ENCODE measurements at regions not wholly inside any gene's neighbourhood (a gene's known extent, or its start where the extent isn't known, plus 50 kb on each side); places are given as distances from the start of the nearest gene placed in this dataset.
"Not testable (repeated sequence)": the region's sequence is repeated elsewhere in the genome, so short reads cannot be mapped to it uniquely, and the experiment has no call there.

- DNase-seq (ENCODE audit: low read depth in 4 of 4, low spot score in 1 of 4), result not testable (repeated sequence)
These were observed 141.1 kb upstream of the ZNF469 start for GRCh38 chr16:88241404-88242311.

GRCh38 chr16:88242312-88243295, 140.2 kb upstream of the ZNF469 start:
- DNase-seq (ENCODE audit: low read depth in 4 of 4, low spot score in 1 of 4), result not testable (repeated sequence)

GRCh38 chr16:88243921-88244320, 138.8 kb upstream of the ZNF469 start:
- not testable (repeated sequence) for DNase-seq (ENCODE audit: low read depth in 4 of 4, low spot score in 1 of 4)

- not testable (repeated sequence) for DNase-seq (ENCODE audit: low read depth in 4 of 4, low spot score in 1 of 4)
These were observed 137.3 kb upstream of the ZNF469 start for GRCh38 chr16:88245241-88246081.

- not testable (repeated sequence) for DNase-seq (ENCODE audit: low read depth in 4 of 4, low spot score in 1 of 4)
These were observed 135.7 kb upstream of the ZNF469 start for GRCh38 chr16:88246955-88247582.

DNA sequence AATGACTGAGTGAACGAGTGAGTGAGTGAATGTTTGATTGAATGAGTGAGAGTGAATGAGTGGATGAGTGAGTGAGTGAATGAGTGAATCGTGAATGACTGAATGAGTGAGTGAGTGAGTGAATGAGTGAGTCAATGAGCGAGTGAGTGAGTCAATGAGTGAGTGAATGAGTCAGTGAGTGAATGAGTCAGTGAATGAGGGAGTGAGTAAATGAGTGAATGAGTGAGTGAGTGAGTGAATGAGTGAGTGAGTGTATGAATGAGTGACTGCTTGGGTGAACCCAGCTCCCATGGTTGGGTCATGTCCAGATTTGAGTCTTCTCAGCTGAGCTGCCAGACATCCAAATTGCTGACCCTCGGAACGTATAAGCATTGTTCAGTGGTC, 135.2 kb upstream of the ZNF469 start:
- DNase-seq (ENCODE audit: low read depth in 4 of 4, low spot score in 1 of 4), result not testable (repeated sequence)

DNA sequence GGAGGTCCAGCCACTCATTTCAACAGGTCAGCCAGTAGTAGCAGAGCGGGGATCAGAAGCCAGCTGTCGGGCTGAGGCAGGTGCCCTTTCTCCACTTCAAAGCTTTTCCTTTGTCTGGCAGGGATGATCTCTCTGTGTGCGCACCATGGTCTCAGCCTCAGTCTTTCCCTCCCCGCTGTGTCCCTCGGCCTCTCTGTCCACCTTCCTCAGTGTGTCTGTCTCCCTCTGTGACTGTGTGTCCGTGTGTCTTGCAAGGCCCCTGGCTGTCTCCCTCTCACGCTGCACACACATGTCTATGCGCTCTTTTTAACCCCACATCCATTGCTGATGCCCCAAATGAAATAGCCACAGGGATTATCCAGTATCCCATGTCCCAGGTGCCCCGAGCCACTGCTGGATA, 134.0 kb upstream of the ZNF469 start:
- DNase-seq (ENCODE audit: low read depth in 4 of 4, low spot score in 1 of 4), result not testable (repeated sequence)

- not testable (repeated sequence) for DNase-seq (ENCODE audit: low read depth in 4 of 4, low spot score in 1 of 4)
These were observed 132.4 kb upstream of the ZNF469 start for GRCh38 chr16:88250381-88250780.

- not testable (repeated sequence) for DNase-seq (ENCODE audit: low read depth in 4 of 4, low spot score in 1 of 4)
These were observed 130.5 kb upstream of the ZNF469 start for GRCh38 chr16:88252057-88252794.

- not testable (repeated sequence) for DNase-seq (ENCODE audit: low read depth in 4 of 4, low spot score in 1 of 4)
These were observed 124.6 kb upstream of the ZNF469 start for GRCh38 chr16:88258141-88258540.

- DNase-seq (ENCODE audit: low read depth in 4 of 4, low spot score in 1 of 4), result not testable (repeated sequence)
These were observed 123.8 kb upstream of the ZNF469 start for GRCh38 chr16:88258764-88259525.

- not testable (repeated sequence) for DNase-seq (ENCODE audit: low read depth in 4 of 4, low spot score in 1 of 4)
These were observed 123.2 kb upstream of the ZNF469 start for GRCh38 chr16:88259538-88259937.

- DNase-seq (ENCODE audit: low read depth in 4 of 4, low spot score in 1 of 4), result not testable (repeated sequence)
These were observed 122.6 kb upstream of the ZNF469 start for GRCh38 chr16:88260146-88260545.

DNA sequence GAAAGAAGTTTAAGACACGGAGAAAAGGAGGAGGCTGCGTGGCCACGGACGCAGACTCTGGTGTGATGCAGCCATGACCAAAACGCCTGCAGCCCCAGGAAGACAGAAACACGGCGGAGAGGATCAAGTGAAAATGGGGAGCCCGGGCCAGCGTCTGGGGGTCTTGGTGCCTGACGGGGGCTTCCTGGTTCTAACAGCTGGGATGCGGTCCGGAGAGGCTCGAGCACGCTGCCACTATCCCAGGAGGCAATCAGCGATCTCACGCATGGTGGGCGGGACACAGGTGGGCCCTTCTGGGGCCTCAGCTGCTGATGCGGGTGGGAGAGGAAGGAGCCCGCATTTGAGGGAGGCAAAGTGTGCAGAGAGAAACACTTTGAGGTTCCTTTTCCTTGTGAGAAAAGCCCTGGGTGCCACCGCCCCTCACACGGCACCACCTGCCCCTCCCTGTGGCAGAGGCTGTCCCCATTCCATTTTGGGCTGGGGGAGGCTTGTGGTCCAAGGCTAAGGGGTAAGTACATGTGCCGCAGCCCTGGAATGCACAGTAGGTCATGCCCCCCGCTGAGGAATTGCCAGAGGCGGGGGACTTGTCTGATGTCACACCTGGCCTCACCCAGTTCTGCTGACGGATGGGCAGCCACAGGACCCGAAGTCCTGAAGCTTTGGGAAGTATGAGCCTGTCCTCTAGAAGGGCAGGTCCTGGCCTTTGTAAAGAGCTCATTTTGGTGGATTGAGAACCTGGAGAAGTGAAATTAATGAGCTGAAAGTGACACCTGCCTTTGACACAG, 121.7 kb upstream of the ZNF469 start:
- not testable (repeated sequence) for DNase-seq (ENCODE audit: low read depth in 4 of 4, low spot score in 1 of 4)

GRCh38 chr16:88261814-88262605, 120.7 kb upstream of the ZNF469 start:
- DNase-seq (ENCODE audit: low read depth in 4 of 4, low spot score in 1 of 4), result not testable (repeated sequence)

DNA sequence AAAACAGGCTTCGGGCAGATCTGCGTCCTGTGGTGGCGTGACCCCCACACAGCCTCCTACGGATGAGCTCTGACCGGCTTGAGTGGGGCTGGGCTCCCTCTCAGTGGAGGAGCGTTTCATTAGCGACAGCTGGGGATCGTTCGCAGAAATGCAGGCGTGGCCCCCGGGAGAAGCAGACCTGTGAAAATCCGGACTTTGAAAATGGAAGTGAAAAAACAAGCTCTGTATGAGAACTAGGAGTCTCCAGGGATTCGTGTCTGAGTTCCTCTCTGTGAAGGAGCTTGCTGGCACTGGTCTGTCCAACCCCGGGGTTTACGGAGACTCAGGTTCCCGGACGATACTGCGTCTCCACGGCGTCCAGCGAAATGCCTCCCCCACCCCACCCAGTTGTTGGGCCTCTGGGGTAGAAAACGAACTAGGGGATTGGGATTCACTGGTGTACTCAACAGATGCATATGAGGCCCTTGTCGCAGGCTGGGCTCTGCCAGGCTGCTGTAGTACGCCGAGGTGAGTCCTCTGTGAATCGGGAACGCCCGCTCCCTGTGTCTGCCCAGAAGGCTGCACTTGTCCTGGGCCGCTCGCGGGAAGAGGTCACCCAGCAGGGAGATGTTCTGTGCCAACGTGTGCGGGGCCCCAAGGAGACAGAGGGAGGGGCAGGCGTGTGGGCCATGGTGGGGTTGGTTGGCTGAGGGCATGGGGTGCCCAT, 119.7 kb upstream of the ZNF469 start:
- DNase-seq (ENCODE audit: low read depth in 4 of 4, low spot score in 1 of 4), result not testable (repeated sequence)
